NT2/D1 (cell line): ENCODE measurements at regions not wholly inside any gene's neighbourhood (a gene's known extent, or its start where the extent isn't known, plus 50 kb on each side); places are given as distances from the start of the nearest gene placed in this dataset.

Source experiments
- DNase-seq: peaks from one replicate; pipeline ENCODE4 v3.0.0-alpha.2; 2011; ENCODE audit warnings: low read depth, low spot score
- H3K27me3 ChIP-seq: 2 replicates; pipeline ENCODE4 v1.6.0; 2011; ENCODE audit warnings: mild to moderate bottlenecking; ENCODE audit not compliant: insufficient read length, insufficient read depth
- H3K36me3 ChIP-seq: 2 replicates; pipeline ENCODE4 v1.6.1; 2011; ENCODE audit warnings: mild to moderate bottlenecking, low read length, mixed read lengths; ENCODE audit not compliant: insufficient read depth, insufficient read length
- H3K4me1 ChIP-seq: 2 replicates; pipeline ENCODE4 v1.5.1; 2011; ENCODE audit not compliant: insufficient read depth, insufficient read length
- H3K4me3 ChIP-seq: 2 replicates; pipeline ENCODE4 v1.5.1; 2011; ENCODE audit warnings: low read depth; ENCODE audit not compliant: insufficient read length
- H3K9ac ChIP-seq: 2 replicates; pipeline ENCODE4 v1.6.0; 2011; ENCODE audit warnings: low read depth; ENCODE audit not compliant: insufficient read length
- H3K9me3 ChIP-seq: 2 replicates; pipeline ENCODE4 v1.5.1; 2011; ENCODE audit warnings: mild to moderate bottlenecking, low read length; ENCODE audit not compliant: insufficient read depth
- SUZ12 ChIP-seq: IDR thresholded peaks from 2 replicates; pipeline ENCODE4 v1.6.1; 2011; ENCODE audit not compliant: insufficient read length, insufficient read depth; ENCODE audit errors: extremely low read depth
- YY1 ChIP-seq: IDR thresholded peaks from 2 replicates; pipeline ENCODE4 v1.6.1; 2011; ENCODE audit not compliant: insufficient read length, insufficient read depth
- ZNF274 ChIP-seq: IDR thresholded peaks from 2 replicates; pipeline ENCODE4 v1.6.1; 2011; ENCODE audit warnings: mild to moderate bottlenecking, low read depth, low read length

GRCh38 chr4:22957774-22958309, 265.1 kb downstream of the GBA3 start:
- no peaks in the 10 kb centered on the region for H3K36me3 ChIP-seq
- no peak for TF ChIP-seq SUZ12
- TF ChIP-seq ZNF274: no peak
- H3K4me3 ChIP-seq: no peak overlapping the region
- no peaks in the 10 kb centered on the region for H3K9me3 ChIP-seq
- H3K4me1 ChIP-seq: no peaks in the 10 kb centered on the region
- DNase-seq: no peak
- H3K9ac ChIP-seq: no peak overlapping the region
- no peaks in the 10 kb centered on the region for H3K27me3 ChIP-seq

- TF ChIP-seq ZNF274: no peak
- no peak for TF ChIP-seq YY1
- no peak for TF ChIP-seq SUZ12
- Histone ChIP-seq H3K4me3 (no peak overlapping the region), H3K9me3 (no peaks in the 10 kb centered on the region), H3K36me3 (no peaks in the 10 kb centered on the region), H3K27me3 (no peaks in the 10 kb centered on the region), H3K4me1 (no peaks in the 10 kb centered on the region), H3K9ac (no peak overlapping the region)
- no peak for DNase-seq
Observed at GRCh38 chr4:22949161-22949855, 256.6 kb downstream of the GBA3 start.

GRCh38 chr4:22947851-22948250, 255.1 kb downstream of the GBA3 start:
- DNase-seq: no peak
- Histone ChIP-seq H3K9ac (no peak overlapping the region), H3K36me3 (no peaks in the 10 kb centered on the region), H3K4me1 (no peaks in the 10 kb centered on the region), H3K27me3 (no peaks in the 10 kb centered on the region), H3K9me3 (no peaks in the 10 kb centered on the region), H3K4me3 (no peak overlapping the region)
- TF ChIP-seq SUZ12 (no peak), ZNF274 (no peak), YY1 (no peak)

- H3K4me3 ChIP-seq: no peak overlapping the region
- H3K9ac ChIP-seq: no peak overlapping the region
- DNase-seq: peak; percentile 50
- H3K36me3 ChIP-seq: no peaks in the 10 kb centered on the region
- no peaks in the 10 kb centered on the region for H3K27me3 ChIP-seq
- H3K4me1 ChIP-seq: no peaks in the 10 kb centered on the region
- no peaks in the 10 kb centered on the region for H3K9me3 ChIP-seq
- TF ChIP-seq ZNF274 (no peak), YY1 (no peak), SUZ12 (no peak)
Observed at GRCh38 chr4:22942920-22943559, 250.3 kb downstream of the GBA3 start.

- no peak for TF ChIP-seq ZNF274
- TF ChIP-seq SUZ12: no peak
- TF ChIP-seq YY1: no peak
- no peak overlapping the region for H3K9ac ChIP-seq
- no peak for DNase-seq
- H3K4me3 ChIP-seq: no peak overlapping the region
- no peaks in the 10 kb centered on the region for H3K27me3 ChIP-seq
- H3K9me3 ChIP-seq: no peaks in the 10 kb centered on the region
- no peaks in the 10 kb centered on the region for H3K36me3 ChIP-seq
- H3K4me1 ChIP-seq: no peaks in the 10 kb centered on the region
Observed at GRCh38 chr4:22941688-22942375, 249.1 kb downstream of the GBA3 start.

- Histone ChIP-seq H3K27me3 (no peaks in the 10 kb centered on the region), H3K4me3 (no peak overlapping the region), H3K36me3 (no peaks in the 10 kb centered on the region), H3K9me3 (no peaks in the 10 kb centered on the region), H3K9ac (no peak overlapping the region), H3K4me1 (no peaks in the 10 kb centered on the region)
- no peak for TF ChIP-seq ZNF274
- no peak for TF ChIP-seq YY1
- no peak for TF ChIP-seq SUZ12
- DNase-seq: no peak
Observed at GRCh38 chr4:22932326-22932725, 239.6 kb downstream of the GBA3 start.

GRCh38 chr4:22922426-22922825, 229.7 kb downstream of the GBA3 start:
- no peaks in the 10 kb centered on the region for H3K36me3 ChIP-seq
- DNase-seq: no peak
- TF ChIP-seq YY1 (no peak), ZNF274 (no peak), SUZ12 (no peak)
- H3K4me3 ChIP-seq: no peak overlapping the region
- no peaks in the 10 kb centered on the region for H3K27me3 ChIP-seq
- no peaks in the 10 kb centered on the region for H3K4me1 ChIP-seq
- no peak overlapping the region for H3K9ac ChIP-seq
- no peaks in the 10 kb centered on the region; the same call in 1 of the 2 replicates for H3K9me3 ChIP-seq
